GM21717 (cell line): ENCODE measurements at regions not wholly inside any gene's neighbourhood (a gene's known extent, or its start where the extent isn't known, plus 50 kb on each side); places are given as distances from the start of the nearest gene placed in this dataset.
"Not testable (repeated sequence)": the region's sequence is repeated elsewhere in the genome, so short reads cannot be mapped to it uniquely, and the experiment has no call there.

Experiments
- ATAC-seq: cut with Tn5 transposase; IDR thresholded peaks from one replicate; pipeline ENCODE4 v1.9.1; 2021; ENCODE audit warnings: mild to moderate bottlenecking, moderate library complexity; ENCODE audit not compliant: unreplicated experiment

GRCh38 chr12:127595506-127595905 lies 671.5 kb upstream of the TMEM132C start:
- no peak for ATAC-seq

GRCh38 chr12:127596891-127597290 lies 670.1 kb upstream of the TMEM132C start:
- ATAC-seq = no peak

GRCh38 chr12:127599436-127599835 lies 667.5 kb upstream of the TMEM132C start:
- ATAC-seq = no peak

- no peak for ATAC-seq
Observed at GRCh38 chr12:127600211-127600610, 666.8 kb upstream of the TMEM132C start.

- ATAC-seq = no peak
Observed at GRCh38 chr12:127606476-127607015, 660.4 kb upstream of the TMEM132C start.

- ATAC-seq = no peak
Observed at GRCh38 chr12:127607146-127607725, 659.7 kb upstream of the TMEM132C start.

- not testable (repeated sequence) for ATAC-seq
Observed at GRCh38 chr12:127608359-127608758, 658.6 kb upstream of the TMEM132C start.

GRCh38 chr12:127613056-127613455 lies 653.9 kb upstream of the TMEM132C start:
- ATAC-seq = no peak

GRCh38 chr12:127619869-127620734 lies 646.9 kb upstream of the TMEM132C start:
- ATAC-seq = no peak

GRCh38 chr12:127620735-127621355 lies 646.1 kb upstream of the TMEM132C start:
- ATAC-seq = no peak

GRCh38 chr12:127621366-127621765 lies 645.6 kb upstream of the TMEM132C start:
- no peak for ATAC-seq

- ATAC-seq = no peak
Observed at GRCh38 chr12:127623362-127623761, 643.6 kb upstream of the TMEM132C start.

- ATAC-seq = no peak
Observed at GRCh38 chr12:127625176-127625771, 641.7 kb upstream of the TMEM132C start.

- no peak for ATAC-seq
Observed at GRCh38 chr12:127628645-127629044, 638.3 kb upstream of the TMEM132C start.

- no peak for ATAC-seq
Observed at GRCh38 chr12:127629066-127629820, 637.7 kb upstream of the TMEM132C start.

GRCh38 chr12:127632461-127632860 lies 634.5 kb upstream of the TMEM132C start:
- ATAC-seq = no peak

- no peak for ATAC-seq
Observed at GRCh38 chr12:127635838-127636237, 631.1 kb upstream of the TMEM132C start.

- ATAC-seq = no peak
Observed at GRCh38 chr12:127636882-127637281, 630.1 kb upstream of the TMEM132C start.

GRCh38 chr12:127640181-127640886 lies 626.6 kb upstream of the TMEM132C start:
- ATAC-seq = no peak

GRCh38 chr12:127642208-127642607 lies 624.8 kb upstream of the TMEM132C start:
- no peak for ATAC-seq
